ENCODE measurements at regions not wholly inside any gene's neighbourhood (a gene's known extent, or its start where the extent isn't known, plus 50 kb on each side); places are given as distances from the start of the nearest gene placed in this dataset.
A peak's percentile ranks its signal among the peaks of the same experiment; 100 is the strongest.

- no peak for TF ChIP-seq ZBTB44 (CRISPR knock-in tag; IDR thresholded peaks at IDR 0.05)
- TF ChIP-seq POLR2AphosphoS2 (IDR thresholded peaks at IDR 0.05; ENCODE audit: low read depth, low read length): no peak
- no peak for TF ChIP-seq ZNF577 (CRISPR knock-in tag; IDR thresholded peaks at IDR 0.05; ENCODE audit: borderline replicate concordance, low read depth)
- no peak for TF ChIP-seq ETV5 (CRISPR knock-in tag; IDR thresholded peaks at IDR 0.05; ENCODE audit: borderline replicate concordance)
These were observed 638.0 kb downstream of the NYAP2 start (continued) for GRCh38 chr2:226037526-226037925.

- peak overlapping the region; percentile 84 for H3K4me2 ChIP-seq (ENCODE audit: low read depth, low read length)
- in situ Hi-C loops (cut with HindIII; ENCODE audit: extremely low pct_ligation_motif_present, low pct_unique_long_range_greater_than_20kb): loop anchor here (10.0 kb wide), 1 partner anchor 773 kb away; no protein-coding TSS in a partner anchor
- no peaks in the 10 kb centered on the region for H3K9me3 ChIP-seq (ENCODE audit: low read length)
- CTCF ChIA-PET (ENCODE audit: low intra/inter-chr PET ratio, low total read pairs): no interaction called here
- peaks cover 38% of the 10 kb centered on the region for H3K4me1 ChIP-seq (ENCODE audit: insufficient read depth, low read length)
- FAIRE-seq (no peak), DNase-seq (ENCODE audit: low spot score) (peak; percentile 50), ATAC-seq (peak; percentile 60)
- no peaks in the 10 kb centered on the region for H3K36me3 ChIP-seq (replicated peaks in 1 of 2; ENCODE audit: control insufficient read depth in 1 of 2, insufficient read depth in 2 of 2, low read length in 2 of 2)
- H3K27me3 ChIP-seq (ENCODE audit: control insufficient read depth in 1 of 2, insufficient read depth in 2 of 2, low read length in 2 of 2): no peaks in the 10 kb centered on the region
- peak overlapping the region; percentile 58 to 78 (median 65) for H3K4me3 ChIP-seq (replicated peaks in 1 of 3; ENCODE audit: insufficient read depth in 1 of 3, low read depth in 2 of 3, low read length in 3 of 3)
- no peaks in the 10 kb centered on the region for H4K20me1 ChIP-seq (ENCODE audit: insufficient read depth, low read length)
- H3K79me2 ChIP-seq (ENCODE audit: insufficient read depth, low read length): no peaks in the 10 kb centered on the region
- peak overlapping the region; percentile 74 for H3K9ac ChIP-seq (ENCODE audit: insufficient read depth, low read depth, low read length)
- WGBS (ENCODE audit: low lambda C conversion rate): under 1% methylated on average over 6 of the region's 6 CpGs
- peak overlapping the region; percentile 72 for H3K27ac ChIP-seq (ENCODE audit: extremely low read length, insufficient read depth, low read length)
- H2AFZ ChIP-seq (ENCODE audit: low read length): peak overlapping the region; percentile 29
- intact Hi-C loops (cut with micrococcal nuclease; ENCODE audit: unreplicated experiment): loop anchor here (1.0 to 5.0 kb wide), 5 partner anchors 29 to 768 kb away; no protein-coding TSS in a partner anchor
- POLR2A ChIA-PET: interaction anchor here (0.6 to 2.1 kb wide), 13 partner anchors 10 to 768 kb away, joined by 3 to 14 read pairs (median 4); partner anchors contain the start of gene IRS1
- no TSS peak for BruUV-seq (replicated peaks)
- TF ChIP-seq TFDP1 (CRISPR knock-in tag; IDR thresholded peaks at IDR 0.05; ENCODE audit: borderline replicate concordance) (0 out of 2 replicates have a peak, but pooled peaks have one; percentile 2), SIX4 (CRISPR knock-in tag; IDR thresholded peaks at IDR 0.05) (no peak), TARDBP (CRISPR knock-in tag; IDR thresholded peaks at IDR 0.05) (0 out of 2 replicates have a peak, but pooled peaks have one; percentile 24), PHF8 (CRISPR knock-in tag; IDR thresholded peaks at IDR 0.05) (no peak), ZNF782 (CRISPR knock-in tag; IDR thresholded peaks at IDR 0.05; ENCODE audit: borderline replicate concordance) (no peak), TBX3 (IDR thresholded peaks at IDR 0.05; ENCODE audit: borderline replicate concordance) (peak; percentile 36; the same call in 1 of the 2 replicates), ASH2L (IDR thresholded peaks at IDR 0.05; ENCODE audit: insufficient read length, low read depth, low read length) (peak; percentile 86), ZMAT3 (CRISPR knock-in tag; conservative IDR thresholded peaks at IDR 0.05) (0 out of 2 replicates have a peak, but pooled peaks have one; percentile 43), ZNF772 (CRISPR knock-in tag; IDR thresholded peaks at IDR 0.05) (no peak), ARNTL (CRISPR knock-in tag; IDR thresholded peaks at IDR 0.05) (0 out of 2 replicates have a peak, but pooled peaks have one; percentile 23), ZNF264 (CRISPR knock-in tag; IDR thresholded peaks at IDR 0.05) (peak; percentile 67; the same call in 1 of the 2 replicates), ZNF879 (CRISPR knock-in tag; IDR thresholded peaks at IDR 0.05) (no peak), NAIF1 (CRISPR knock-in tag; IDR thresholded peaks at IDR 0.05; ENCODE audit: borderline replicate concordance) (peak; percentile 35), ZBTB20 (CRISPR knock-in tag; IDR thresholded peaks at IDR 0.05; ENCODE audit: borderline replicate concordance, low read depth) (peak; percentile 24; the same call in 1 of the 2 replicates)
These were observed 632.4 kb downstream of the NYAP2 start for GRCh38 chr2:226031647-226032501.
